SH-SY5Y (cell line): ENCODE measurements at regions not wholly inside any gene's neighbourhood (a gene's known extent, or its start where the extent isn't known, plus 50 kb on each side); places are given as distances from the start of the nearest gene placed in this dataset.

ENCODE experiments used
- GATA2 ChIP-seq: IDR thresholded peaks from 2 replicates; pipeline ENCODE4 v1.6.1; 2011; ENCODE audit warnings: mild to moderate bottlenecking, low read depth, low read length
- GATA3 ChIP-seq: IDR thresholded peaks from 2 replicates; pipeline ENCODE4 v1.6.1; 2011; ENCODE audit warnings: low read depth, mild to moderate bottlenecking, low read length, moderate library complexity

DNA sequence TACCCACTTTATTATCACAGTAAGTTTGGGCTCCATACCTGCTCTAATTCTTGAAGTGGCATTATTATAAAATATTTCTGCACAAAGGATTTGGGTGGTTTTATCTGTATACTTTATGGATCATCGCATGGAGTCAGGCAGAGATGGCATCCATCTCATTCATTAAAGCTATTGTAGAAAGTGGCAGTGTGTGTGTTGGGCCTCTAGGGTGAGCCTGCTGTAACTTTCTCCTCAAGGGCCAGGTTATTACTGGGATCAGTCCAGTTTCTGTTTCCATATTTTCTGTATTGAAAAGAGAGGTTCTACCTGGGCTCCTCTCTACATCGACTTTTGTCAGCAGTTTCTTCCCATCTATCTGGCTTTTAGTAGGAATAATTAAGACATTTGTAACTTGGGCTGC is 511.1 kb downstream of the MMUT start:
- TF ChIP-seq GATA2, result no peak
- TF ChIP-seq GATA3, result no peak
